ENCODE measurements at regions not wholly inside any gene's neighbourhood (a gene's known extent, or its start where the extent isn't known, plus 50 kb on each side); places are given as distances from the start of the nearest gene placed in this dataset.

GRCh38 chr5:8150791-8151190, 281.8 kb downstream of the MTRR start:
- H3K4me1 ChIP-seq: no peaks in the 10 kb centered on the region
- no TSS peak for BruUV-seq (replicated peaks)
- ChIA-PET CTCF (no interaction called here), POLR2A (no interaction called here)
- H3K9me3 ChIP-seq: no peaks in the 10 kb centered on the region
- H3K27me3 ChIP-seq (replicated peaks; ENCODE audit: control insufficient read depth, insufficient read depth, low read length): no peaks in the 10 kb centered on the region
- no peak overlapping the region for H3K27ac Mint-ChIP-seq (ENCODE audit: unreplicated experiment)
- no peak for TF ChIP-seq CTCF (IDR thresholded peaks at IDR 0.05; ENCODE audit: insufficient read depth in 1 of 2, low read depth in 1 of 2, low read length in 1 of 2, severe bottlenecking in 1 of 2, unreplicated experiment in 1 of 2)
- H3K4me3 ChIP-seq (ENCODE audit: low read depth, low read length): no peak overlapping the region
- no peaks in the 10 kb centered on the region for H3K9me3 Mint-ChIP-seq (ENCODE audit: unreplicated experiment)
- DNase-seq: no peak
- intact Hi-C loops (cut with micrococcal nuclease; ENCODE audit: unreplicated experiment): no loop called here
- H3K36me3 ChIP-seq (ENCODE audit: control insufficient read depth, insufficient read depth, low read length): no peaks in the 10 kb centered on the region
- H3K4me3 Mint-ChIP-seq (ENCODE audit: unreplicated experiment): no peak overlapping the region
- peaks cover 7% of the 10 kb centered on the region for H3K27me3 Mint-ChIP-seq (ENCODE audit: insufficient read depth, unreplicated experiment)
- no peaks in the 10 kb centered on the region for H3K4me1 Mint-ChIP-seq (ENCODE audit: low read depth, unreplicated experiment)
- H3K36me3 Mint-ChIP-seq (ENCODE audit: insufficient read depth, unreplicated experiment): no peaks in the 10 kb centered on the region

DNA sequence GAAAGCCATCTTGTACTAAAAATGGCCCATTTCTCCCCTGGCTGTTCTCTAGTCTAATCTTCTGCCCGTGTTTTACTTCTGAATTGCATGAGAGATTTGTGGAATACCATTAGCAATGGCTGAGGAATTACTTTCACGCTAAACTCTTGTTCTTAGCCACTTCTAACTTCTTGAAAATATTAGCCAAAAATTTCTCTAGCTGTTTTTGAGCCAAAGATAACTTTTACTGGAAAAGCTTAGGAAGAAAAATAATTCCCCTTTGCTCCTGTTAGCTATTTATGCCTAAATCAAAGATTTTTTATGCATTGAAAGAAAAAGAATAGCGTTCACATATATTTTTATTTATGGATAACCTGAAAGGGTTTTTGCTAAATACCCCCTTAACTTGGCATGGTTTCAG, 287.8 kb downstream of the MTRR start:
- H3K9me3 Mint-ChIP-seq (ENCODE audit: unreplicated experiment): no peaks in the 10 kb centered on the region
- TF ChIP-seq CTCF (IDR thresholded peaks at IDR 0.05; ENCODE audit: insufficient read depth in 1 of 2, low read depth in 1 of 2, low read length in 1 of 2, severe bottlenecking in 1 of 2, unreplicated experiment in 1 of 2): no peak
- CTCF ChIA-PET: no interaction called here
- H3K36me3 Mint-ChIP-seq (ENCODE audit: insufficient read depth, unreplicated experiment): no peaks in the 10 kb centered on the region
- Histone ChIP-seq H3K27me3 (replicated peaks; ENCODE audit: control insufficient read depth, insufficient read depth, low read length) (no peaks in the 10 kb centered on the region), H3K4me3 (ENCODE audit: low read depth, low read length) (no peak overlapping the region), H3K9me3 (no peaks in the 10 kb centered on the region), H3K36me3 (ENCODE audit: control insufficient read depth, insufficient read depth, low read length) (no peaks in the 10 kb centered on the region), H3K4me1 (no peaks in the 10 kb centered on the region)
- POLR2A ChIA-PET: no interaction called here
- intact Hi-C loops (cut with micrococcal nuclease; ENCODE audit: unreplicated experiment): no loop called here
- no peak overlapping the region for H3K27ac Mint-ChIP-seq (ENCODE audit: unreplicated experiment)
- DNase-seq: no peak
- peaks cover 8% of the 10 kb centered on the region for H3K27me3 Mint-ChIP-seq (ENCODE audit: insufficient read depth, unreplicated experiment)
- no TSS peak for BruUV-seq (replicated peaks)
- no peaks in the 10 kb centered on the region for H3K4me1 Mint-ChIP-seq (ENCODE audit: low read depth, unreplicated experiment)
- H3K4me3 Mint-ChIP-seq (ENCODE audit: unreplicated experiment): no peak overlapping the region

GRCh38 chr5:8157320-8157822, 288.4 kb downstream of the MTRR start:
- Histone ChIP-seq H3K4me3 (ENCODE audit: low read depth, low read length) (no peak overlapping the region), H3K27me3 (replicated peaks; ENCODE audit: control insufficient read depth, insufficient read depth, low read length) (no peaks in the 10 kb centered on the region), H3K36me3 (ENCODE audit: control insufficient read depth, insufficient read depth, low read length) (no peaks in the 10 kb centered on the region), H3K9me3 (no peaks in the 10 kb centered on the region), H3K4me1 (no peaks in the 10 kb centered on the region)
- ChIA-PET POLR2A (no interaction called here), CTCF (no interaction called here)
- no peak for TF ChIP-seq CTCF (IDR thresholded peaks at IDR 0.05; ENCODE audit: insufficient read depth in 1 of 2, low read depth in 1 of 2, low read length in 1 of 2, severe bottlenecking in 1 of 2, unreplicated experiment in 1 of 2)
- DNase-seq: no peak
- H3K4me1 Mint-ChIP-seq (ENCODE audit: low read depth, unreplicated experiment): no peaks in the 10 kb centered on the region
- intact Hi-C loops (cut with micrococcal nuclease; ENCODE audit: unreplicated experiment): no loop called here
- no peaks in the 10 kb centered on the region for H3K36me3 Mint-ChIP-seq (ENCODE audit: insufficient read depth, unreplicated experiment)
- no TSS peak for BruUV-seq (replicated peaks)
- H3K27ac Mint-ChIP-seq (ENCODE audit: unreplicated experiment): no peak overlapping the region
- H3K9me3 Mint-ChIP-seq (ENCODE audit: unreplicated experiment): no peaks in the 10 kb centered on the region
- H3K4me3 Mint-ChIP-seq (ENCODE audit: unreplicated experiment): no peak overlapping the region
- H3K27me3 Mint-ChIP-seq (ENCODE audit: insufficient read depth, unreplicated experiment): peaks cover 8% of the 10 kb centered on the region

Data from Caco-2 (cell line).